T-helper 17 cell (primary cell): ENCODE measurements at regions not wholly inside any gene's neighbourhood (a gene's known extent, or its start where the extent isn't known, plus 50 kb on each side); places are given as distances from the start of the nearest gene placed in this dataset.
"Not testable (repeated sequence)": the region's sequence is repeated elsewhere in the genome, so short reads cannot be mapped to it uniquely, and the experiment has no call there.

Source experiments
- ATAC-seq: fragments of 150-1000 bp; cut with Tn5 transposase; 2 replicates; pipeline ENCODE4 v1.10.0; 2021; ENCODE audit warnings: mild to moderate bottlenecking, moderate library complexity
- DNase-seq, 3 donors: peaks; one replicate each; pipeline versions ENCODE4 v3.0.0 to v3.0.0-alpha.2; 2020 to 2021
- H3K9me3 ChIP-seq: one replicate; pipeline ENCODE4 v1.7.0; 2013; ENCODE audit warnings: low read length, mild to moderate bottlenecking; ENCODE audit not compliant: control insufficient read depth, poor library complexity, severe bottlenecking
- H3K27ac Mint-ChIP-seq: one replicate; pipeline ENCODE4 v1.8.0; 2022; ENCODE audit warnings: mild to moderate bottlenecking, moderate library complexity, mixed read lengths
- H3K27me3 Mint-ChIP-seq: one replicate; pipeline ENCODE4 v1.8.0; 2022; ENCODE audit warnings: mixed read lengths
- H3K36me3 Mint-ChIP-seq: one replicate; pipeline ENCODE4 v1.8.0; 2022; ENCODE audit warnings: low read depth, mixed read lengths
- H3K4me1 Mint-ChIP-seq: one replicate; pipeline ENCODE4 v1.8.0; 2022; ENCODE audit warnings: mild to moderate bottlenecking, mixed read lengths
- H3K4me3 Mint-ChIP-seq: one replicate; pipeline ENCODE4 v1.8.0; 2022; ENCODE audit warnings: mild to moderate bottlenecking, moderate library complexity, mixed read lengths

- ATAC-seq = no peak
- DNase-seq = no peak
- H3K27ac Mint-ChIP-seq = no peak overlapping the region
Measured at GRCh38 chr15:20358066-20358778, 183.4 kb downstream of the GOLGA6L6 start.

GRCh38 chr15:20357481-20358065 is 184.0 kb downstream of the GOLGA6L6 start:
- H3K27ac Mint-ChIP-seq = peak overlapping the region; percentile 84

More at GRCh38 chr15:20358066-20358778, 183.4 kb downstream of the GOLGA6L6 start:
- H3K4me1 Mint-ChIP-seq = peaks cover 10% of the 10 kb centered on the region
- peaks cover 6% of the 10 kb centered on the region for H3K27me3 Mint-ChIP-seq
- no peaks in the 10 kb centered on the region for H3K9me3 ChIP-seq
- H3K36me3 Mint-ChIP-seq = no peaks in the 10 kb centered on the region
- no peak overlapping the region for H3K4me3 Mint-ChIP-seq

GRCh38 chr15:20356911-20357480 is 184.6 kb downstream of the GOLGA6L6 start:
- H3K9me3 ChIP-seq = no peaks in the 10 kb centered on the region
- no peaks in the 10 kb centered on the region for H3K36me3 Mint-ChIP-seq
- H3K27ac Mint-ChIP-seq = peak overlapping the region; percentile 84
- DNase-seq (no peak), ATAC-seq (no peak)
- peaks cover 13% of the 10 kb centered on the region for H3K4me1 Mint-ChIP-seq
- peaks cover 10% of the 10 kb centered on the region for H3K27me3 Mint-ChIP-seq
- H3K4me3 Mint-ChIP-seq = no peak overlapping the region

More at GRCh38 chr15:20357481-20358065, 184.0 kb downstream of the GOLGA6L6 start:
- Mint-ChIP-seq H3K27me3 (peaks cover 6% of the 10 kb centered on the region), H3K4me3 (no peak overlapping the region), H3K4me1 (peaks cover 11% of the 10 kb centered on the region), H3K36me3 (no peaks in the 10 kb centered on the region)
- ATAC-seq (no peak), DNase-seq (no peak)
- H3K9me3 ChIP-seq = no peaks in the 10 kb centered on the region

DNA sequence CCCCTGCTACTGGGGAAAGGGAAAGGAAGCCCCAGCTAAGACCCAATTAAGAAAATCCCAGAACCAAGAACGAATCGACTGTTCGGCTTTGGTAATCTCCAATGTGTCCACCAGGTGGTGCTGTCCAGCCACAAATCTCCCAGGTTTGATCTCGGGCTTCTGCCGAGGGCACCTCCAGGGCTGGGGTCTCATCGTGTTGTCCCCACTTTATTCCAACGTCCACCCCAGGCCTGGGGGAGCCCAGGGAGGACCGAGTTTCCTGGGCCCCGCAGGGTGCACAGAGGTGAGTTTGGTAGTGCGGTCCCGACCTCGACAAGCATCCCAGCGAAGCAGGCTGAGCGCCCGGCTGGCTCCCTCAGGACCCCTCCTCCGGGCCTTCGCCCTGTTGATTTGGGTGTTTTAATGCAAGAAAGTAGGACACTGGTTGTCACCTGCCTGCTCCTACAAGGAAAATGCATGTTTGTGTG is 185.1 kb downstream of the GOLGA6L6 start:
- H3K9me3 ChIP-seq = no peaks in the 10 kb centered on the region
- peak; percentile 55 to 80 (median 58) for DNase-seq
- Mint-ChIP-seq H3K4me3 (peak overlapping the region; percentile 49), H3K27me3 (peaks cover 15% of the 10 kb centered on the region), H3K36me3 (no peaks in the 10 kb centered on the region), H3K27ac (peak overlapping the region; percentile 84), H3K4me1 (peaks cover 15% of the 10 kb centered on the region)
- peak; percentile 71 for ATAC-seq

GRCh38 chr15:20355256-20355868 is 186.2 kb downstream of the GOLGA6L6 start:
- ATAC-seq (no peak), DNase-seq (no peak)
- Mint-ChIP-seq H3K4me3 (no peak overlapping the region), H3K4me1 (peaks cover 15% of the 10 kb centered on the region), H3K27ac (no peak overlapping the region), H3K36me3 (no peaks in the 10 kb centered on the region), H3K27me3 (peaks cover 22% of the 10 kb centered on the region)
- no peaks in the 10 kb centered on the region for H3K9me3 ChIP-seq

GRCh38 chr15:20354884-20355223 is 186.7 kb downstream of the GOLGA6L6 start:
- H3K9me3 ChIP-seq, DNase-seq, H3K4me3 Mint-ChIP-seq, H3K36me3 Mint-ChIP-seq, ATAC-seq, H3K27ac Mint-ChIP-seq: not testable (repeated sequence)
- Mint-ChIP-seq H3K27me3 (peaks cover 27% of the 10 kb centered on the region), H3K4me1 (peaks cover 15% of the 10 kb centered on the region)

DNA sequence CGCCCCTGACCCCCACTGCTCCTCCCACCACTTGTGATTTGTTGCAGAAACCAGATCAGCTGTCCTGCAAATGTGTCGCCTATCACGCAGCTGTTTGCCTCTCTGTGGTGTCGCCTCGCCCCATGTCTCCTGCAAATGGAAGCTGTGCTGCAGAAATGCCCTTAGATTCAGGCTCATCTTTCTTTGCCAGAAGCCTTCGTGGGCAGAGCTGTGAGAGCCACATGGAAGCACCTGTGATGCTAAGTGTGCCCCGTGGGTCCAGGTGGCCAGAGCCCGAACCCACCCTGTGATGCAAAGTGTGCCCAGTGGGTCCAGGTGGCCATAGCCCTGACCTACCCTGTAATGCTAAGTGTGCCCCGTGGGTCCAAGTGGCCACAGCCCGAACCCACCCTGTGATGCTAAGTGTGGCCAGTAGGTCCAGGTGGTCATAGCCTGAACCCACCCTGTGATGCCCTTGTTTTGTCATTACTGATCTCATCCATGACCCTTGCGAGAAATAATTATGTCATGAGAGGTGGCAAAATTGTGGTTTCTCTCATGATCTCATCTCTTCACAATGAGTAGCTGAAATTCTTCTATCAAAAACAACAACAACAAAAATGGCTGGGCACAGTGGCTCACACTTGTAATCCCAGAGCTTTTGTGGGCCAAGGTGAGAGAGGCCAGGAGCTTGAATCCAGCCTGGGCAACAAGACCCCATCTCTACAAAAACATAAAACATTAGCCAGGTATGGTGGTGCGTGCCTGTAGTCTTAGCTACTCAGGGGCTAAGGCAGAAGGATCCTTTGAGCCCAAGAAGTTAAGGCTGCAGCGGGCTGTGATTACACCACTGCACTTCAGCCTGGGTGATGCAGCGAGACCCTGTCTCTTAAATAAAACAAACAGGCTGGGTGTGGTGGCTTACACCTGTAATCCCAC is 187.4 kb downstream of the GOLGA6L6 start:
- Mint-ChIP-seq H3K4me3 (no peak overlapping the region), H3K27me3 (peaks cover 30% of the 10 kb centered on the region), H3K4me1 (peaks cover 15% of the 10 kb centered on the region), H3K27ac (no peak overlapping the region), H3K36me3 (no peaks in the 10 kb centered on the region)
- no peak for ATAC-seq
- H3K9me3 ChIP-seq = no peaks in the 10 kb centered on the region
- DNase-seq = no peak

- H3K9me3 ChIP-seq = no peaks in the 10 kb centered on the region
- ATAC-seq (no peak), DNase-seq (no peak)
- Mint-ChIP-seq H3K4me1 (peaks cover 15% of the 10 kb centered on the region), H3K27ac (no peak overlapping the region), H3K27me3 (peaks cover 30% of the 10 kb centered on the region), H3K4me3 (peak overlapping the region; percentile 57), H3K36me3 (no peaks in the 10 kb centered on the region)
Measured at GRCh38 chr15:20352241-20353200, 189.1 kb downstream of the GOLGA6L6 start.

GRCh38 chr15:20351448-20351971 is 190.1 kb downstream of the GOLGA6L6 start:
- H3K27me3 Mint-ChIP-seq = peaks cover 27% of the 10 kb centered on the region
- no peak overlapping the region for H3K27ac Mint-ChIP-seq
- no peaks in the 10 kb centered on the region for H3K9me3 ChIP-seq
- no peaks in the 10 kb centered on the region for H3K36me3 Mint-ChIP-seq
- no peak overlapping the region for H3K4me3 Mint-ChIP-seq
- H3K4me1 Mint-ChIP-seq = peaks cover 10% of the 10 kb centered on the region
- no peak for ATAC-seq
- no peak for DNase-seq

DNA sequence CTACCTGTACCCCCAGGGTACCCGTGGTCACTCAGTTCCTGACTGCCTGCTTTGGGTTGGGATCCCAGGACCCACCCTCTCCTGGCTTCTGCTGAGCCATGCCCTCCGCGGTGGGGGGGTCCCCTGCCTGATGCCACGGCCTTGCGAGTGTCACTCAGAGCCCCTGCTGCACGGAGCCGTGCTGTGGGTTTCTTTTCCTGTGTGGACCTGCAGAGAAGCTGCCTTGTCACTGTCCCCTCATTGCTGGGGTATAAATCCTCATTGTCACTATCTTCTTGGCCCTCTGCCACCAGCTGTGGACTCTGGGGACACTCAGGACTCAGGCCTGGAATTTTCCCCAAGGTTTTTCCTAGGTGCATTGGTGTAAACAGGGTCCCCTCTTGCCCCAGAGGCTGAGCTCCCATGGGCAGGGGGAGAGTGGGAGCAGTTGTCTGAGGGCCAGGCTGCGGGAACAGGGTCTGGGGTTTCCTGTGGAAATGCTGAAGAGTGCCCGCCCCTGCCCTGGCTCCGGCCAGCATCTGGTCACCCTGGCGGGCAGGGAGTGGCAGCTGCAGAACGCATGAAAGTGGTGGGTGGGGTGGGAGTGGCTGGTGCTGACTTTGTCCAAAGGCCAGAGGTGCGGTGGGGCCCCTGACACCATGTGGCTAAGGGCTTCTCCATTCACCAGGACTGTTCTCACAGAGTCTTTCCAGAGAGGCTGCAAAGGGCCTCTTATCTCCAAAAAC is 191.7 kb downstream of the GOLGA6L6 start:
- Mint-ChIP-seq H3K27ac (no peak overlapping the region), H3K4me1 (peaks cover 5% of the 10 kb centered on the region), H3K4me3 (no peak overlapping the region), H3K36me3 (no peaks in the 10 kb centered on the region), H3K27me3 (peaks cover 25% of the 10 kb centered on the region)
- DNase-seq (no peak), ATAC-seq (no peak)
- H3K9me3 ChIP-seq = no peaks in the 10 kb centered on the region
